ENCODE measurements at regions not wholly inside any gene's neighbourhood (a gene's known extent, or its start where the extent isn't known, plus 50 kb on each side); places are given as distances from the start of the nearest gene placed in this dataset.

DNA sequence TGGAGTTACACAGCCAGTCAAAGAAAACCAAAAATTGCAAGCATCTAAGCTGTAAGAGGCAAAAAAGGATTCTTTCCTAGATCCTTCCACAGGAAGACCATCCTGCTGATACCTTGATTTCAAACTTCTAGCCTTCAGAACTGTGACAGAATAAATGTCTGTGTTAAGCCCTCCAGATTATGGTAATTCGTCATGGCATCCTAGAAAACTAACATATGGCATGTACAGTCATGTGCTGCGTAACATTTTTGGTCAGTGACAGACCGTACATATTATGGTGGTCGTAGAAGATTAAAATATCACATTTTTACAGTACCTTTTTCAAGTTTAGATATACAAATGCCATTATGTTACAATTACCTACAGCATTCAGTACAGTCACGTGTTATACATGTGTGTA lies 660.9 kb upstream of the LMO3 start:
- Histone ChIP-seq H2AFZ (ENCODE audit: low read depth, low read length) (no peak overlapping the region), H3K4me3 (no peak overlapping the region), H3K9me1 (ENCODE audit: control insufficient read depth, insufficient read depth, low read length) (no peaks in the 10 kb centered on the region), H3K36me3 (ENCODE audit: control insufficient read depth, insufficient read depth, low read length) (no peaks in the 10 kb centered on the region), H3K4me1 (replicated peaks in 1 of 2; ENCODE audit: control insufficient read depth in 2 of 2, insufficient read depth in 2 of 2, low read length in 2 of 2) (no peaks in the 10 kb centered on the region), H3K27me3 (ENCODE audit: control insufficient read depth in 2 of 2, insufficient read depth in 2 of 2, low read length in 2 of 2) (no peaks in the 10 kb centered on the region), H3K4me2 (ENCODE audit: insufficient read depth, low read length) (no peak overlapping the region), H3K9me3 (replicated peaks; ENCODE audit: control insufficient read depth, insufficient read depth, low read depth, low read length) (no peaks in the 10 kb centered on the region), H4K20me1 (replicated peaks; ENCODE audit: control insufficient read depth, insufficient read depth, low read length) (no peaks in the 10 kb centered on the region), H3K79me2 (ENCODE audit: control insufficient read depth, insufficient read depth, low read length) (no peaks in the 10 kb centered on the region), H3K9ac (ENCODE audit: insufficient read depth in 1 of 2, low read depth in 2 of 2, low read length in 2 of 2) (no peak overlapping the region), H3K27ac (ENCODE audit: extremely low read depth, low read depth, low read length) (no peak overlapping the region)
- ChIA-PET POLR2A (no interaction called here), CTCF (ENCODE audit: low intra/inter-chr PET ratio) (no interaction called here)
- FAIRE-seq, result no peak
- in situ Hi-C loops (cut with MboI), result no loop called here
- no peak for ATAC-seq
- no TSS peak for BruUV-seq (replicated peaks)
- intact Hi-C loops (cut with micrococcal nuclease), result no loop called here
- 0% methylated on average over 5 of the region's 5 CpGs for WGBS (ENCODE audit: insufficient coverage, low coverage, missing lambda C conversion rate)
- no peak for DNase-seq (ENCODE audit: extremely low read depth in 1 of 4, low spot score in 3 of 4)
- TF ChIP-seq TCF7 (IDR thresholded peaks at IDR 0.05; ENCODE audit: borderline replicate concordance) (no peak), KDM2B (CRISPR knock-in tag; IDR thresholded peaks at IDR 0.05) (no peak), XRCC4 (IDR thresholded peaks at IDR 0.05; ENCODE audit: extremely low read depth, insufficient read depth, insufficient read length) (no peak), ZNF589 (CRISPR knock-in tag; IDR thresholded peaks at IDR 0.05; ENCODE audit: low read depth) (no peak), SRF (CRISPR knock-in tag; IDR thresholded peaks at IDR 0.05) (no peak), GABPB2 (CRISPR knock-in tag; conservative IDR thresholded peaks at IDR 0.05) (no peak), SMAD2 (IDR thresholded peaks at IDR 0.05; ENCODE audit: low read depth, low read length) (no peak), SNRNP70 (optimal IDR thresholded peaks at IDR 0.05; ENCODE audit: low read depth, low read length) (no peak), NEUROD1 (IDR thresholded peaks at IDR 0.05; ENCODE audit: borderline replicate concordance, low read depth, low read length, partially characterized antibody) (no peak)
- TF ChIP-seq, protein P1, sequence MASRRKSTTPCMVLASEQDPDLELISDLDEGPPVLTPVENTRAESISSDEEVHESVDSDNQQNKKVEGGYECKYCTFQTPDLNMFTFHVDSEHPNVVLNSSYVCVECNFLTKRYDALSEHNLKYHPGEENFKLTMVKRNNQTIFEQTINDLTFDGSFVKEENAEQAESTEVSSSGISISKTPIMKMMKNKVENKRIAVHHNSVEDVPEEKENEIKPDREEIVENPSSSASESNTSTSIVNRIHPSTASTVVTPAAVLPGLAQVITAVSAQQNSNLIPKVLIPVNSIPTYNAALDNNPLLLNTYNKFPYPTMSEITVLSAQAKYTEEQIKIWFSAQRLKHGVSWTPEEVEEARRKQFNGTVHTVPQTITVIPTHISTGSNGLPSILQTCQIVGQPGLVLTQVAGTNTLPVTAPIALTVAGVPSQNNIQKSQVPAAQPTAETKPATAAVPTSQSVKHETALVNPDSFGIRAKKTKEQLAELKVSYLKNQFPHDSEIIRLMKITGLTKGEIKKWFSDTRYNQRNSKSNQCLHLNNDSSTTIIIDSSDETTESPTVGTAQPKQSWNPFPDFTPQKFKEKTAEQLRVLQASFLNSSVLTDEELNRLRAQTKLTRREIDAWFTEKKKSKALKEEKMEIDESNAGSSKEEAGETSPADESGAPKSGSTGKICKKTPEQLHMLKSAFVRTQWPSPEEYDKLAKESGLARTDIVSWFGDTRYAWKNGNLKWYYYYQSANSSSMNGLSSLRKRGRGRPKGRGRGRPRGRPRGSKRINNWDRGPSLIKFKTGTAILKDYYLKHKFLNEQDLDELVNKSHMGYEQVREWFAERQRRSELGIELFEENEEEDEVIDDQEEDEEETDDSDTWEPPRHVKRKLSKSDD (conservative IDR thresholded peaks at IDR 0.05; ENCODE audit: low read length), result no peak
- TF ChIP-seq, protein P2, sequence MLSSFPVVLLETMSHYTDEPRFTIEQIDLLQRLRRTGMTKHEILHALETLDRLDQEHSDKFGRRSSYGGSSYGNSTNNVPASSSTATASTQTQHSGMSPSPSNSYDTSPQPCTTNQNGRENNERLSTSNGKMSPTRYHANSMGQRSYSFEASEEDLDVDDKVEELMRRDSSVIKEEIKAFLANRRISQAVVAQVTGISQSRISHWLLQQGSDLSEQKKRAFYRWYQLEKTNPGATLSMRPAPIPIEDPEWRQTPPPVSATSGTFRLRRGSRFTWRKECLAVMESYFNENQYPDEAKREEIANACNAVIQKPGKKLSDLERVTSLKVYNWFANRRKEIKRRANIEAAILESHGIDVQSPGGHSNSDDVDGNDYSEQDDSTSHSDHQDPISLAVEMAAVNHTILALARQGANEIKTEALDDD (IDR thresholded peaks at IDR 0.05), result no peak
- TF ChIP-seq, protein P3, sequence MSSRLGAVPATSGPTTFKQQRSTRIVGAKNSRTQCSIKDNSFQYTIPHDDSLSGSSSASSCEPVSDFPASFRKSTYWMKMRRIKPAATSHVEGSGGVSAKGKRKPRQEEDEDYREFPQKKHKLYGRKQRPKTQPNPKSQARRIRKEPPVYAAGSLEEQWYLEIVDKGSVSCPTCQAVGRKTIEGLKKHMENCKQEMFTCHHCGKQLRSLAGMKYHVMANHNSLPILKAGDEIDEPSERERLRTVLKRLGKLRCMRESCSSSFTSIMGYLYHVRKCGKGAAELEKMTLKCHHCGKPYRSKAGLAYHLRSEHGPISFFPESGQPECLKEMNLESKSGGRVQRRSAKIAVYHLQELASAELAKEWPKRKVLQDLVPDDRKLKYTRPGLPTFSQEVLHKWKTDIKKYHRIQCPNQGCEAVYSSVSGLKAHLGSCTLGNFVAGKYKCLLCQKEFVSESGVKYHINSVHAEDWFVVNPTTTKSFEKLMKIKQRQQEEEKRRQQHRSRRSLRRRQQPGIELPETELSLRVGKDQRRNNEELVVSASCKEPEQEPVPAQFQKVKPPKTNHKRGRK (tag; IDR thresholded peaks at IDR 0.05), result no peak

Data from K562 (cell line).